HepG2 (cell line): ENCODE measurements at regions not wholly inside any gene's neighbourhood (a gene's known extent, or its start where the extent isn't known, plus 50 kb on each side); places are given as distances from the start of the nearest gene placed in this dataset.

Experiments
- ATAC-seq: fragments of 200-7000 bp; cut with Tn5 transposase; 3 replicates; pipeline ENCODE4 v1.9.1; 2020; ENCODE audit warnings: mild to moderate bottlenecking, moderate library complexity
- BruUV-seq: library from RNA; stranded (reverse); fragments of 400-500 nt; replicated peaks from 2 replicates; lab custom pipeline; 2021; lab: Mats Ljungman, UMichigan
- CTCF ChIA-PET: fragments of 300-600 bp; formaldehyde crosslinking; extraction: SDS; loops from one replicate; lab custom pipeline; 2021; ENCODE audit warnings: low total read pairs, inconsistent platforms, low intra/inter-chr PET ratio; lab: Yijun Ruan, JAX
- POLR2A ChIA-PET: fragments of 350-600 bp; sonication (Branson Sonifier 250); formaldehyde crosslinking; loops from one replicate; lab custom pipeline; 2020; ENCODE audit warnings: antibody characterized with exemption, inconsistent platforms; lab: Yijun Ruan, JAX
- DNase-seq: peaks from one replicate; pipeline ENCODE4 v3.0.0-alpha.2; 2015; ENCODE audit warnings: low spot score
- FAIRE-seq: peaks from 3 replicates; lab custom pipeline; 2011; peaks lifted over from hg19 to GRCh38; lab: Jason Lieb, UNC
- H2AFZ ChIP-seq: one replicate; pipeline ENCODE4 v1.6.1; 2011; ENCODE audit warnings: low read length, inconsistent platforms
- H3K27ac ChIP-seq: fragments of 300-600 bp; 3 replicates; pipeline ENCODE4 v1.8.0; 2011; ENCODE audit warnings: mixed run types, mild to moderate bottlenecking, mixed read lengths, low read length, inconsistent platforms; ENCODE audit not compliant: insufficient read depth; ENCODE audit errors: extremely low read length
- H3K27me3 ChIP-seq, 2 experiments: fragments of 200-600 bp in 1 of 2; 2 replicates in 1 of 2; 3 replicates in 1 of 2; pipeline versions ENCODE4 v1.6.0 to v1.8.0; 2011; ENCODE audit warnings: low read length in 2 of 2, mild to moderate bottlenecking in 2 of 2, moderate library complexity in 2 of 2, inconsistent platforms in 1 of 2; ENCODE audit not compliant: insufficient read depth in 2 of 2, control insufficient read depth in 1 of 2
- H3K36me3 ChIP-seq, 2 experiments: fragments of 200-600 bp in 1 of 2; replicated peaks in 1 of 2; 2 replicates in 1 of 2; 3 replicates in 1 of 2; pipeline versions ENCODE4 v1.5.1 to v1.8.0; 2011; ENCODE audit warnings: low read length in 2 of 2, inconsistent platforms in 1 of 2; ENCODE audit not compliant: insufficient read depth in 2 of 2, control insufficient read depth in 1 of 2
- H3K4me1 ChIP-seq: 2 replicates; pipeline ENCODE4 v1.5.1; 2012; ENCODE audit warnings: low read length, inconsistent platforms; ENCODE audit not compliant: insufficient read depth
- H3K4me2 ChIP-seq: 2 replicates; pipeline ENCODE4 v1.6.0; 2011; ENCODE audit warnings: low read depth, low read length, inconsistent platforms
- H3K4me3 ChIP-seq, 3 experiments: fragments of 200-600 bp in 1 of 3; sonication (generic), shearing (Covaris generic) in 1 of 3; replicated peaks in 1 of 3; 2 replicates each; pipeline ENCODE4 v1.5.1; 2011 to 2016; ENCODE audit warnings: low read length in 3 of 3, inconsistent platforms in 2 of 3, low read depth in 2 of 3, mild to moderate bottlenecking in 2 of 3, control low read depth in 1 of 3, mixed read lengths in 1 of 3; ENCODE audit not compliant: insufficient read depth in 1 of 3
- H3K79me2 ChIP-seq: one replicate; pipeline ENCODE4 v1.6.1; 2011; ENCODE audit warnings: low read length, inconsistent platforms; ENCODE audit not compliant: insufficient read depth
- H3K9ac ChIP-seq: 2 replicates; pipeline ENCODE4 v1.6.0; 2011; ENCODE audit warnings: mild to moderate bottlenecking, low read depth, low read length, inconsistent platforms; ENCODE audit not compliant: insufficient read depth
- H3K9me3 ChIP-seq: 2 replicates; pipeline ENCODE4 v1.5.1; 2012; ENCODE audit warnings: mild to moderate bottlenecking, low read length
- H4K20me1 ChIP-seq: 2 replicates; pipeline ENCODE4 v1.6.0; 2011; ENCODE audit warnings: inconsistent platforms, mild to moderate bottlenecking, low read length, moderate library complexity; ENCODE audit not compliant: insufficient read depth
- ADNP ChIP-seq: sonication (generic); formaldehyde crosslinking; IDR thresholded peaks from 2 replicates; pipeline ENCODE4 v1.4.0; 2020; ENCODE audit warnings: missing genetic modification reagents
- BRCA1 ChIP-seq: sonication (generic); formaldehyde crosslinking; IDR thresholded peaks from 2 replicates; pipeline ENCODE4 v1.4.0; 2020; ENCODE audit warnings: missing genetic modification reagents
- CHD2 ChIP-seq: IDR thresholded peaks from 2 replicates; pipeline ENCODE4 v1.6.1; 2011; ENCODE audit warnings: low read depth, low read length, improper control_type of control experiment
- GMEB1 ChIP-seq: sonication (generic); formaldehyde crosslinking; IDR thresholded peaks from 2 replicates; pipeline ENCODE4 v1.5.1; 2020; ENCODE audit warnings: missing genetic modification reagents, mild to moderate bottlenecking, borderline replicate concordance
- KLF6 ChIP-seq: IDR thresholded peaks from 2 replicates; pipeline ENCODE4 v1.8.0; 2016; ENCODE audit warnings: missing biosample characterization, missing genetic modification reagents
- MEF2D ChIP-seq: sonication (generic); formaldehyde crosslinking; IDR thresholded peaks from 2 replicates; pipeline ENCODE4 v1.5.1; 2020; ENCODE audit warnings: mild to moderate bottlenecking, missing genetic modification reagents
- NFIC ChIP-seq: IDR thresholded peaks from 2 replicates; pipeline ENCODE4 v1.6.1; 2012; ENCODE audit warnings: mild to moderate bottlenecking, low read length, inconsistent platforms
- PRDM4 ChIP-seq: sonication (generic); formaldehyde crosslinking; IDR thresholded peaks from 2 replicates; pipeline ENCODE4 v1.9.0; 2021; ENCODE audit warnings: missing genetic modification reagents, borderline replicate concordance
- SMC3 ChIP-seq: IDR thresholded peaks from 2 replicates; pipeline ENCODE4 v1.6.1; 2011; ENCODE audit warnings: low read length, improper control_type of control experiment
- ZIK1 ChIP-seq: sonication (generic); formaldehyde crosslinking; IDR thresholded peaks from 2 replicates; pipeline ENCODE4 v1.5.0; 2020; ENCODE audit warnings: mild to moderate bottlenecking, low read depth, missing genetic modification reagents, borderline replicate concordance
- ZMYM4 ChIP-seq: sonication (generic); formaldehyde crosslinking; IDR thresholded peaks from 2 replicates; pipeline ENCODE4 v1.8.1; 2023; ENCODE audit warnings: mild to moderate bottlenecking, missing genetic modification reagents
- ZNF225 ChIP-seq: sonication (generic); formaldehyde crosslinking; IDR thresholded peaks from 2 replicates; pipeline ENCODE4 v1.4.0; 2020; ENCODE audit warnings: mild to moderate bottlenecking, missing genetic modification reagents
- ZNF24 ChIP-seq: fragments of 450-650 bp; IDR thresholded peaks from 2 replicates; pipeline ENCODE4 v1.6.1; 2017; ENCODE audit warnings: antibody characterized with exemption, mild to moderate bottlenecking
- ZNF720 ChIP-seq: sonication (generic); formaldehyde crosslinking; IDR thresholded peaks from 2 replicates; pipeline ENCODE4 v1.4.0; 2020; ENCODE audit warnings: missing genetic modification reagents
- ZNF839 ChIP-seq: sonication (generic); formaldehyde crosslinking; IDR thresholded peaks from 2 replicates; pipeline ENCODE4 v1.4.0; 2020; ENCODE audit warnings: missing genetic modification reagents, mild to moderate bottlenecking, borderline replicate concordance
- ZSCAN9 ChIP-seq: IDR thresholded peaks from 2 replicates; pipeline ENCODE4 v1.6.1; 2016; ENCODE audit warnings: borderline replicate concordance
- WGBS: methylation state at CpG from one replicate; pipeline ENCODE4 v1.1.6; 2017; ENCODE audit warnings: low lambda C conversion rate; 5-methylcytosine and 5-hydroxymethylcytosine counted together
- in situ Hi-C: cut with HindIII; loops from 2 replicates; pipeline ENCODE4 v1.10.0; 2017; ENCODE audit warnings: low pct_unique_long_range_greater_than_20kb; ENCODE audit not compliant: extremely low pct_ligation_motif_present
- intact Hi-C: fragments of 100-400 bp; cut with micrococcal nuclease; formaldehyde crosslinking; loops from one replicate; pipeline ENCODE4 v1.10.0; 2022; ENCODE audit not compliant: unreplicated experiment
- TF ChIP-seq, protein P1 (sequence below): sonication (generic); formaldehyde crosslinking; IDR thresholded peaks from 2 replicates; pipeline ENCODE4 v1.5.1; 2020; ENCODE audit warnings: missing genetic modification reagents, mild to moderate bottlenecking, borderline replicate concordance
- TF ChIP-seq, protein P2 (sequence below): sonication (generic); formaldehyde crosslinking; IDR thresholded peaks from 2 replicates; pipeline ENCODE4 v1.5.1; 2020; ENCODE audit warnings: missing genetic modification reagents, mild to moderate bottlenecking, borderline replicate concordance

GRCh38 chr12:91948504-91948903 lies 197.1 kb downstream of the BTG1 start:
- H3K27ac ChIP-seq: no peak overlapping the region
- no peaks in the 10 kb centered on the region for H4K20me1 ChIP-seq
- H3K4me1 ChIP-seq: no peaks in the 10 kb centered on the region
- H3K79me2 ChIP-seq: no peaks in the 10 kb centered on the region
- H3K36me3 ChIP-seq: no peaks in the 10 kb centered on the region
- ChIA-PET POLR2A (no interaction called here), CTCF (no interaction called here)
- no peak overlapping the region for H3K4me2 ChIP-seq
- no peak overlapping the region for H3K9ac ChIP-seq
- FAIRE-seq (no peak), DNase-seq (no peak), ATAC-seq (no peak)
- TF ChIP-seq MEF2D (CRISPR knock-in tag) (no peak), KLF6 (CRISPR knock-in tag) (no peak), ZNF24 (no peak), BRCA1 (no peak), ZNF839 (CRISPR knock-in tag) (no peak), ZMYM4 (CRISPR knock-in tag) (no peak), NFIC (no peak), ZIK1 (CRISPR knock-in tag) (no peak), ZSCAN9 (CRISPR knock-in tag) (no peak), ZNF225 (CRISPR knock-in tag) (no peak), GMEB1 (CRISPR knock-in tag) (no peak), ADNP (CRISPR knock-in tag) (no peak), ZNF720 (no peak), CHD2 (no peak), PRDM4 (CRISPR knock-in tag) (no peak), SMC3 (no peak)
- TF ChIP-seq, protein P1, sequence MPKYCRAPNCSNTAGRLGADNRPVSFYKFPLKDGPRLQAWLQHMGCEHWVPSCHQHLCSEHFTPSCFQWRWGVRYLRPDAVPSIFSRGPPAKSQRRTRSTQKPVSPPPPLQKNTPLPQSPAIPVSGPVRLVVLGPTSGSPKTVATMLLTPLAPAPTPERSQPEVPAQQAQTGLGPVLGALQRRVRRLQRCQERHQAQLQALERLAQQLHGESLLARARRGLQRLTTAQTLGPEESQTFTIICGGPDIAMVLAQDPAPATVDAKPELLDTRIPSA: no peak
- TF ChIP-seq, protein P2, sequence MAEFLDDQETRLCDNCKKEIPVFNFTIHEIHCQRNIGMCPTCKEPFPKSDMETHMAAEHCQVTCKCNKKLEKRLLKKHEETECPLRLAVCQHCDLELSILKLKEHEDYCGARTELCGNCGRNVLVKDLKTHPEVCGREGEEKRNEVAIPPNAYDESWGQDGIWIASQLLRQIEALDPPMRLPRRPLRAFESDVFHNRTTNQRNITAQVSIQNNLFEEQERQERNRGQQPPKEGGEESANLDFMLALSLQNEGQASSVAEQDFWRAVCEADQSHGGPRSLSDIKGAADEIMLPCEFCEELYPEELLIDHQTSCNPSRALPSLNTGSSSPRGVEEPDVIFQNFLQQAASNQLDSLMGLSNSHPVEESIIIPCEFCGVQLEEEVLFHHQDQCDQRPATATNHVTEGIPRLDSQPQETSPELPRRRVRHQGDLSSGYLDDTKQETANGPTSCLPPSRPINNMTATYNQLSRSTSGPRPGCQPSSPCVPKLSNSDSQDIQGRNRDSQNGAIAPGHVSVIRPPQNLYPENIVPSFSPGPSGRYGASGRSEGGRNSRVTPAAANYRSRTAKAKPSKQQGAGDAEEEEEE (CRISPR knock-in tag): no peak
- intact Hi-C loops (no loop called here), in situ Hi-C loops (no loop called here)
- H3K9me3 ChIP-seq: no peaks in the 10 kb centered on the region
- no peak overlapping the region for H2AFZ ChIP-seq
- no TSS peak for BruUV-seq
- WGBS: 52% methylated on average over 3 of the region's 3 CpGs
- H3K27me3 ChIP-seq: no peaks in the 10 kb centered on the region
- H3K4me3 ChIP-seq: no peak overlapping the region
